Activated CD4-positive, alpha-beta T cell treated with anti-CD3 and anti-CD28 coated beads, Interleukin-2, amount 10 ng/mL, durations not matched to agents 7 days and 5 days (primary cell): ENCODE measurements at regions not wholly inside any gene's neighbourhood (a gene's known extent, or its start where the extent isn't known, plus 50 kb on each side); places are given as distances from the start of the nearest gene placed in this dataset.

Source experiments
- CTCF ChIA-PET: fragments of 350-600 bp; sonication (Branson Sonifier 250); formaldehyde crosslinking; loops from one replicate; lab custom pipeline; 2021; ENCODE audit warnings: antibody characterized with exemption; lab: Charles Lee
- POLR2A ChIA-PET: fragments of 350-600 bp; sonication (Branson Sonifier 250); formaldehyde crosslinking; loops from one replicate; lab custom pipeline; 2021; ENCODE audit warnings: antibody characterized with exemption; lab: Charles Lee
- DNase-seq: peaks from one replicate; pipeline ENCODE4 v3.0.0-alpha.2; 2020
- H3K27ac Mint-ChIP-seq: one replicate; pipeline ENCODE4 v1.8.0; 2021; ENCODE audit warnings: mild to moderate bottlenecking, moderate library complexity, mixed read lengths
- H3K27me3 Mint-ChIP-seq: one replicate; pipeline ENCODE4 v1.8.0; 2021; ENCODE audit warnings: mixed read lengths
- H3K36me3 Mint-ChIP-seq: one replicate; pipeline ENCODE4 v1.8.0; 2021; ENCODE audit warnings: low read depth, mixed read lengths
- H3K4me1 Mint-ChIP-seq: one replicate; pipeline ENCODE4 v1.8.0; 2021; ENCODE audit warnings: mixed read lengths
- H3K4me3 Mint-ChIP-seq: one replicate; pipeline ENCODE4 v1.8.0; 2021; ENCODE audit warnings: mild to moderate bottlenecking, moderate library complexity, mixed read lengths
- H3K9me3 Mint-ChIP-seq: one replicate; pipeline ENCODE4 v1.8.0; 2021; ENCODE audit warnings: mixed read lengths

DNA sequence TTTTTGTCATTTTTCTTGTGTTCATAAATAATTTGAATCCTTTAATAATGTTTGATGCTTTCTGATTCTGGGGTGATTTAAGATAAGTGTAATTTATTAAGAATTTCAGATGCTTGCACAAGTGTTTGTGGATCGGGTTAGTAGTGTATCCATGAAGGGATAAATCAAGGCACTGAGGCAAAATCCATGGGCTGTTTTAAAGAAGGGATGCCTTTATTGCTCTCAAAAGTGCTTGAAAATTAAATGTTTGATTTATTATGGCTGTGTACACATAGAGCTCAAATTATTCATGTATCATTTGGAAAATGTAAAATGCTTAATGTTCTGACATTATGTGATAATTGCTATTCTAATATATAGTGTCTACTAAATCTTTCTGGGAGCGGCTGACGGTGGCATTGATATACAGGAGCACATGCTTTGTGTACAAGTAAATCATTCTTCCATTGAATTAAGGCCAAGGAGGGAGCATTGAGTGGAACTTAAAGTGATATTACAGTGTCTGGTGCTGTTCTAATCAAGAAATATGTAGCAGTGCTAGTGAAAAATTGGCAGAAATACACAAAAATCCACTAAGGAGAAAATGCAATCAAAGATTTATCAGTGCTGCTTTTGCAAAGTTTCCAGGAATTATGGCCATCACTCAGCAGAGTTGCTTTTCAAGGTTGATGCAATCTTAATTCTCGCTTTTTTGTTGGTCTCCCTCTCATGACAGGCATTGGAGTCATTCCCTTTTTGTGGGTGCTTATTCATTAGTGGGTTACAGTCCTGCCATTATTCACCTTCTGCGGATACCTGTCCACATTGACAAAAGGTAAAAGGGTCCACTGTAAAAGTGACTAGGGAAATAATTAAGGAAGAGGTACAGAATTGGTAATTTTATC, 181.6 kb downstream of the MFSD1 start:
- Mint-ChIP-seq H3K4me3 (no peak overlapping the region), H3K27ac (no peak overlapping the region), H3K36me3 (no peaks in the 10 kb centered on the region), H3K9me3 (no peaks in the 10 kb centered on the region), H3K27me3 (no peaks in the 10 kb centered on the region), H3K4me1 (no peaks in the 10 kb centered on the region)
- CTCF ChIA-PET, result no interaction called here
- DNase-seq, result no peak
- POLR2A ChIA-PET, result no interaction called here

DNA sequence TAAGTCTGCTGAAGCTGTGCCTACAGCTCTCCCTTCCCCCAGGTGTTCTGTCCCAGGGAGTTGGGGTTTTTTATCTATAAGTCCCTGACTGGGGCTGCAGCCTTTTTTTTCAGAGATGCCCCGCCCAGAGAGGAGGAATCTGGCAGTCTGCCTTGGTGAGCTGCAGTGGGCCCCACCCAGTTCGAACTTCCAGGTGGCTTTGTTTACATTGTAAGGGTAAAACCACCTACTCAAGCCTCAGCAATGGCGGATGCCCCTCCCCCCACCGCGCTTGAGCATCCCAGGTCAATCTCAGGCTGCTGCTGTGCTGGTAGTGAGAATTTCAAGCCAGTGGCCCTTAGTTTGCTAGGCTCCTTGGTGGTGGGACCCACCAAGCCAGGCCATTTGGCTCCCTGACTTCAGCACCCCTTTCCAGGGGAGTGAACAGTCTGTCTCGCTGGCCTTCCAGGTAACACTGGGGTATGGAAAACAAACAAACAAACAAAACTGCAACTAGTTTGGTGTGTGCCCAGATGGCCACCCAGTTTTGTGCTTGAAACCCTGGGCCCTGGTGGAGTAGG, 189.4 kb downstream of the MFSD1 start:
- no peaks in the 10 kb centered on the region for H3K4me1 Mint-ChIP-seq
- CTCF ChIA-PET, result no interaction called here
- no peaks in the 10 kb centered on the region for H3K36me3 Mint-ChIP-seq
- no peak overlapping the region for H3K27ac Mint-ChIP-seq
- H3K27me3 Mint-ChIP-seq, result no peaks in the 10 kb centered on the region
- H3K4me3 Mint-ChIP-seq, result no peak overlapping the region
- DNase-seq, result no peak
- no peaks in the 10 kb centered on the region for H3K9me3 Mint-ChIP-seq
- POLR2A ChIA-PET, result no interaction called here

DNA sequence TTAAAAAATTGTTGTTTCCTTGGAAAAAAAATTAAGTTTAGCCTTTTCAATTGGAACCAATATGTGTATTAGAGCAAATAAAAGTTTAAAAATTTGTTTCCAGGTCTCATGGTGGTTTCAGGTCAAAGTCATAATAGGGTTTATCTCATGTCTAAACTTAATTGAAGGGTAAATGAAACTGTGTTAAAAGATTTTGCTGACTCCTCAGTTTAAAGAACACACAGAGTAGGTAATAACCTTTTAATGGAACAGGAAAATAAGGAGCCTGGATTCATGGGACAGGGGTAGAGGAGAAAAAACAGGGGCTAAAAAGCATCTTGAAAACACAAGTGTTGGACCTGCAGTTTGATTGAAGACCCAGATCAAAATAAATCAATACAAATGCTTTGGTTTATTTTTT, 190.6 kb downstream of the MFSD1 start:
- no peaks in the 10 kb centered on the region for H3K4me1 Mint-ChIP-seq
- CTCF ChIA-PET, result no interaction called here
- H3K27ac Mint-ChIP-seq, result no peak overlapping the region
- DNase-seq, result no peak
- no peak overlapping the region for H3K4me3 Mint-ChIP-seq
- H3K9me3 Mint-ChIP-seq, result no peaks in the 10 kb centered on the region
- no peaks in the 10 kb centered on the region for H3K27me3 Mint-ChIP-seq
- POLR2A ChIA-PET, result no interaction called here
- H3K36me3 Mint-ChIP-seq, result no peaks in the 10 kb centered on the region

DNA sequence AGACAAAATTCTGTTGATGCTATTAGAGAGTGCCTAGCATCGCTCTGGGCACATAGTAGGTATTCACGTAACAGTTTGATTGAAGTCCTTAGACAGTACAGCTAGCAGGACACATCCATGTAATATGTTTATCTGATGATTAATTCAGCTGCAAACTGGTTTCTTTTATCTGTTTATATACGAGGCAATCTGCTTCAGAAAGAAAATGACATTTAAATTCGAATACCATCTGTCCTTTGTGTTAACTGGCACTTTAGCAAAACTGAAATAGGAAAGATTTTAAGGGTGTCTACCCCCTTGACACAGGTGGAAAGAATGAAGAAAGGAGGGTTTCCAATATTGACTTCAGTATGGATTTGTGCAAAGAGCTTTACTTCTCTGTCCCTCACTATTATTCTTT, 192.5 kb downstream of the MFSD1 start:
- H3K4me3 Mint-ChIP-seq, result no peak overlapping the region
- no peaks in the 10 kb centered on the region for H3K9me3 Mint-ChIP-seq
- H3K4me1 Mint-ChIP-seq, result no peaks in the 10 kb centered on the region
- ChIA-PET CTCF (no interaction called here), POLR2A (no interaction called here)
- H3K27me3 Mint-ChIP-seq, result no peaks in the 10 kb centered on the region
- H3K27ac Mint-ChIP-seq, result no peak overlapping the region
- H3K36me3 Mint-ChIP-seq, result no peaks in the 10 kb centered on the region
- DNase-seq, result no peak

DNA sequence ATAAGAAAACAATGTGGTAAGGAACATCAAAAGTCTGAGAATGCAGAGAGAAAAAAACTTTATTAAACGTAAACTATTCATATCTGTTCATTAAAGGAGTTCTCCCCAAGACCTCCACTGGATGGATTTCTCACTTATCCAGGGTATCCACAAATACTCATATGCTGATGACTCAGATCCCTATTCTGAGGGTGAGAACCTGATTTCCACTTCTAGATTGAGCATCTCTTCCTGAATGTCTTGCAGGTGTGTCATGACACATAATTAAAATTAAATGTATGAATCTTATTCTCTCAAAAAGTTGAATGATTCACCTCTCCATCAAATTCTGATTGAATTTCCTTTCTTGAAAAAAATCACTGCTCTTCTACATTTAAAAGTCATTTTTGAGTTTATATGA, 199.9 kb downstream of the MFSD1 start:
- H3K36me3 Mint-ChIP-seq, result no peaks in the 10 kb centered on the region
- ChIA-PET CTCF (no interaction called here), POLR2A (no interaction called here)
- H3K4me3 Mint-ChIP-seq, result no peak overlapping the region
- no peak for DNase-seq
- H3K9me3 Mint-ChIP-seq, result no peaks in the 10 kb centered on the region
- no peaks in the 10 kb centered on the region for H3K4me1 Mint-ChIP-seq
- no peaks in the 10 kb centered on the region for H3K27me3 Mint-ChIP-seq
- H3K27ac Mint-ChIP-seq, result no peak overlapping the region

DNA sequence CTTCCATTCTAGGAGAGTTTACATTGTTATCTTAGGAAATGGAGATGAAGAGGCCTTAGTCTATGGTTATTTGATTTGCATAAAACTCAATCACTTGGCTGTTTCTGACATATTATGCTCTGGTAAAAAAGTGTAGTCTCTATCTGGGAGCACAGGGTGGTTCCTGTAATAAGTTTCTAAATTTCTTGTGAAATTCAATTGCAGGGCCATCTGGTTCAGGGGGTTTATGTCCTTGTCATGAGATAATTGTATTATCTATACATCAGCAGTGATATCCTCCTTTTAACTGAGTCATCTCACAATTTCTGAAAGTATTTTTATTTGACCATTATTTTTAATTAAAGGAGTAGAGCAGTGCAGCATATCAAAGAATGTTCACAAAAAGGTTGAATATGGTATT, 203.3 kb downstream of the MFSD1 start:
- ChIA-PET POLR2A (no interaction called here), CTCF (no interaction called here)
- no peak for DNase-seq
- no peaks in the 10 kb centered on the region for H3K27me3 Mint-ChIP-seq
- no peaks in the 10 kb centered on the region for H3K36me3 Mint-ChIP-seq
- H3K27ac Mint-ChIP-seq, result no peak overlapping the region
- H3K4me3 Mint-ChIP-seq, result no peak overlapping the region
- no peaks in the 10 kb centered on the region for H3K9me3 Mint-ChIP-seq
- no peaks in the 10 kb centered on the region for H3K4me1 Mint-ChIP-seq

DNA sequence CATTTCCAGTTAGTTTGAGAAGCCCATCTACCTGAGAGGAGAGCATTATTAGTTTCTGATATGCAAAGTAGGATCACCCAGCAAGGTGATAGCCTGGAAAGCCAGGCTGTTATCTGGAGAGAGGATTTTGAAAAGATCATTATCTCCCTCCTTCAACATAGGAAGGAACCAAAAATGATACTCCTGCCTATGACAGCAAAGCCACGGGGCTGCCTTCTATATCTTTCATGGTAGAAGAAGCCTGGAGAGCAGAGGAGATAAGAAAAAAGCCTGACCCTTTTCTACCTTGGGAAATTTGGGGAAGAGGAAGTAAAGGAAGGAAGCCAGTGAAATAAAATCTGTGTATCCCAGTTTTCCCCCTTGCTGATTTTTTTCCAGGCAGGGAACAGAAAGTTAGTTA, 205.5 kb downstream of the MFSD1 start:
- CTCF ChIA-PET, result no interaction called here
- Mint-ChIP-seq H3K27me3 (no peaks in the 10 kb centered on the region), H3K4me1 (no peaks in the 10 kb centered on the region), H3K36me3 (no peaks in the 10 kb centered on the region), H3K27ac (no peak overlapping the region), H3K4me3 (no peak overlapping the region), H3K9me3 (peaks cover 5% of the 10 kb centered on the region)
- POLR2A ChIA-PET, result no interaction called here
- no peak for DNase-seq

DNA sequence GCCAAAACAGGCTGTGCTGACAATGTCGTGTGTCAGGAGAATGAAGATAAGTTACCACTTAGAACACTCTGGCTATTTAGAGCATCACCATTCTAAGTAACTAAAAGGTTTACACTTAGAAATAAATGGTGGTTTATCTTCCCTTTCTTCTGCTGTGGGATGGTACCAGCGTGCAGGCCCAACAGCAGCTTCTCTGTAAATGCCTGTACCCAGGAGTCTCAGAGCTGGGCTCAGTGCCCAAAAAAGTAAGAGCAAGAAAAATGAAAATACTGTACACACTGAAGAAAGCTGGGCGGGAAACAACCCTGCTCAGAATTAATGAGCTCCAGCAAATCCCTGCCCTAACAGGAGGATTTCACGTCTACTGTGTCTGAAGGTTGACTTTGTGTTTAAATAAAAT, 206.5 kb downstream of the MFSD1 start:
- Mint-ChIP-seq H3K27me3 (no peaks in the 10 kb centered on the region), H3K4me3 (no peak overlapping the region), H3K27ac (no peak overlapping the region), H3K4me1 (no peaks in the 10 kb centered on the region), H3K36me3 (no peaks in the 10 kb centered on the region), H3K9me3 (peaks cover 5% of the 10 kb centered on the region)
- DNase-seq, result no peak
- ChIA-PET CTCF (no interaction called here), POLR2A (no interaction called here)

DNA sequence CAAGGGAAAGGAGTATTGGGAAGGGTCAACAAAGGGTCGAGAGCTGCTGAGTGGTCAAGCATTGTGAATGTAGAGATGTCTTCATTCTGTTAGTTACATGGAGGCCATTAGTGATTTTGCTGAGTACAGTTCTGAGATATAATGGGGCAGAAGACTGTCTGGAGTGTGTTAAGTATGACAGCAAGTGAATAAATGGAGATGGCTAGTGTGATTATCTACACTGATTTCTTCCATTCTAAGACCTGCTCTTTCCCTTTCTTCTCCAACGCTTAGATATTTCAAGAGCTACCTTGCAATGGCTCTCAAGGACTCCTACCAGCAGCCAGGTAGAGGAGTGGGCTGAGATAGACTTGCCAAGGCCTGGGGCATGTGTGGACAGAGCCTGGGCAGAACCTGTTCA, 216.5 kb downstream of the MFSD1 start:
- Mint-ChIP-seq H3K36me3 (no peaks in the 10 kb centered on the region), H3K4me3 (no peak overlapping the region), H3K4me1 (no peaks in the 10 kb centered on the region), H3K27ac (no peak overlapping the region), H3K9me3 (no peaks in the 10 kb centered on the region), H3K27me3 (no peaks in the 10 kb centered on the region)
- ChIA-PET POLR2A (no interaction called here), CTCF (no interaction called here)
- no peak for DNase-seq

DNA sequence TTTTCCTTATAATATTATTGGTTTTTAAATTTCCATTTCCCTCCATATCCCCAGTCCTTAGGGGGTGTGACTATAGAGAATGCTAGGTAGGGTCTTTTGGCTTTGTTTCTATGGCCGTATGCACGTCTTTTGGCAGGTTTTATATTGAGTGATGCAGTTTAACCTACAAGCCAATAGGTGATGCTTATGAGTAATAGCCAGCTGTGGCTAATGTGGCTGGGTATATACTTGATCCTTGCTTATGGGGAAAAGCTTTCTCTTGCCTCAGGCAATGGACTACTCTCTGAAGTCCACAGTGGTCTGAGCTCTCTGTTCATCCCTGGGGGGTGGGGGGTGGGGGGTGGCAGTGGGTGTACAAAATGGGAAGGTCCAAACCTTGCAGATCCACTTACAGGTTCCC, 223.9 kb downstream of the MFSD1 start:
- CTCF ChIA-PET, result no interaction called here
- H3K27ac Mint-ChIP-seq, result no peak overlapping the region
- H3K27me3 Mint-ChIP-seq, result no peaks in the 10 kb centered on the region
- no peaks in the 10 kb centered on the region for H3K36me3 Mint-ChIP-seq
- H3K4me3 Mint-ChIP-seq, result no peak overlapping the region
- POLR2A ChIA-PET, result no interaction called here
- H3K4me1 Mint-ChIP-seq, result no peaks in the 10 kb centered on the region
- H3K9me3 Mint-ChIP-seq, result no peaks in the 10 kb centered on the region
- no peak for DNase-seq

DNA sequence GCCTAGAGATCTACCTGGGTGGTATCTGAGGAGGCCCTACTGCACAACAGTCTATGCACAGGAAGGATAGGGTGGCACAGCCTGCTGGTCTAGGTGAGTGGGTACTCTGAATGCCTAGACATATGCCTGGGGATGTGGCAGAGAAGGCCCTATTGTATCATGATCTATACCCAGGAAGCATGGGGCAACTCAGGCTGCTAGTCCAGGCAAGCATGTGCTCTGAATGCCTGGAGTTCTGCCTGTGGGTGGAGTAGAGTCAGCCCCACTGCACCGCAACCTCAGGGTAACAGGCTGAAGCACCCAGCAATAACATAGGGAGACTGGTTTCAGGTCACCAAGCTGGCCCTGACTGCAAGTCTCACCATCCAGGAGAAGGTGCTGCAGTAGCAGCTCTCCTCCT, 224.7 kb downstream of the MFSD1 start:
- H3K27me3 Mint-ChIP-seq, result no peaks in the 10 kb centered on the region
- H3K27ac Mint-ChIP-seq, result no peak overlapping the region
- no peaks in the 10 kb centered on the region for H3K36me3 Mint-ChIP-seq
- ChIA-PET CTCF (no interaction called here), POLR2A (no interaction called here)
- H3K4me1 Mint-ChIP-seq, result no peaks in the 10 kb centered on the region
- no peak overlapping the region for H3K4me3 Mint-ChIP-seq
- H3K9me3 Mint-ChIP-seq, result no peaks in the 10 kb centered on the region
- no peak for DNase-seq

DNA sequence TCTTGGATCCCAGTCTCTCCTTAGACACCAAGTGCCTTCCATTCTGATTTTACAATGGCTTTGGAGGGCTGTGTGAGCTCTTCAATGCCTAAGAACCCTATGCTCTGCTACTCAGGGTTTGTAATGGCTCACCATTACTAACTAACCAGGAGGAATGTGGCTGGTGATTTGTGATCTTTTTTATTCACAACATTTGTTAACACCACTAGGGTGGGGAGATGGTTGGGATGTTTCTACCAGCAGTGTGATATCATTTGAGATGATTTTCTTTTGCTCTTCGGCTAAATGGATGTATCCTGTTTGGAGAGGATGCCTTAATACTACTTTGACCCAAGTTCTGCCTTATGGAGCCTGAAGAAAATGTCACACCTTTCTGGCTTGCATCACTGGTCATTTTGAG, 226.9 kb downstream of the MFSD1 start:
- DNase-seq, result no peak
- H3K36me3 Mint-ChIP-seq, result no peaks in the 10 kb centered on the region
- H3K9me3 Mint-ChIP-seq, result no peaks in the 10 kb centered on the region
- no peak overlapping the region for H3K4me3 Mint-ChIP-seq
- no peak overlapping the region for H3K27ac Mint-ChIP-seq
- no peaks in the 10 kb centered on the region for H3K4me1 Mint-ChIP-seq
- ChIA-PET POLR2A (no interaction called here), CTCF (no interaction called here)
- H3K27me3 Mint-ChIP-seq, result no peaks in the 10 kb centered on the region

DNA sequence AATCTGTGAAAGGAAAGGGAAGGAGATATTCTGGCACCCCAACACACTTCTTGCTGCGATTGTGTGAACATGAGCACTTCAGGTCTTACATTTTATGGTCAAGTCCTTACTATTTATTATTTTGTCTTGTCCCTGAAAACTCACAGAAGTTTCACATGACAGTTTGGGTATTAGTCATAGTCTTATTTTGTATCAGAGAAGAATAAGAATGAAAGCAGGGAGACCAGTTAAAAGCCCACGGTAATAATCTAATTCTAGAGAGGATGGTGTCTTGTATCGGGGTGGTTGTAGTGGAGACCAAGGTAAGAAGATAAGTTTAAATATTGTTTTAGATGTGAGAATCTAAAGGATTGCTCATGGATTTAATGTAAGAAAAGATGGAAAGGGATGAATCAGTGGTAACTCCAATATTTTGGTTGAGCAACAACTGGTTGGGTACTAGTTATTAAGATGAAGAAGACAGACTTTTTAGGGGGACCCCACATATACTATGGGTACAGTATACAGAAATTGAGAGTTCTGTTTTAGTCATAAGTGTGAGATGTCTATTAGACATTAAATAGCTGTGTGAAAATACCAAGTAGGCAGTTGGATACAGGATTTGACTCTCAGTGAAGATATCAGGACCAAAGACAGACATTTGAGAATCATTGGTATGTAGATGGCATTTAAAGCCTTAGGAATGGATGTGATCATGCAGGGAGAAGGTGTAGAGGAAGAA, 227.6 kb downstream of the MFSD1 start:
- DNase-seq, result no peak
- no peaks in the 10 kb centered on the region for H3K4me1 Mint-ChIP-seq
- POLR2A ChIA-PET, result no interaction called here
- H3K36me3 Mint-ChIP-seq, result no peaks in the 10 kb centered on the region
- no peaks in the 10 kb centered on the region for H3K27me3 Mint-ChIP-seq
- H3K27ac Mint-ChIP-seq, result no peak overlapping the region
- no peaks in the 10 kb centered on the region for H3K9me3 Mint-ChIP-seq
- H3K4me3 Mint-ChIP-seq, result no peak overlapping the region
- CTCF ChIA-PET, result no interaction called here
